ENCODE measurements at regions not wholly inside any gene's neighbourhood (a gene's known extent, or its start where the extent isn't known, plus 50 kb on each side); places are given as distances from the start of the nearest gene placed in this dataset.
"Not testable (repeated sequence)": the region's sequence is repeated elsewhere in the genome, so short reads cannot be mapped to it uniquely, and the experiment has no call there.

DNA sequence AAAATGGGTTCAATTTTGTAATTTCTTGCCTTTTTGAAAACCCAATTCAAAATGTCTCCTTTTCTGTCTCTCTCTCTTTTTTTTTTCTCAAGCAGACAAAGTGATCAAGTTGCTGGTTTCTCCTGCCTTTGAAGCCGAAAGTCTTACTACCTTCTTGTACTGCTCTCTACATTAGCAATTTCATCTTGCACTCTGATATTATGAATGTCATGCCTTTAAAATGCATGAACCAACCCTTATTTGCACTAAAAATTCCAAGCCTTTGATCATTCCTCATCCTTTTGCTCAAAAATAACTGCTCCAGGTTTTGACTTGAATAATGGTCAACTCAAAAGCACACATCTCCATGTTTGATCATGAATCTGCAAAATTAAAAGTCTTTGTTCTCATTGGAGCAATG is 125.2 kb downstream of the CETN3 start:
- DNase-seq, result no peak

DNA sequence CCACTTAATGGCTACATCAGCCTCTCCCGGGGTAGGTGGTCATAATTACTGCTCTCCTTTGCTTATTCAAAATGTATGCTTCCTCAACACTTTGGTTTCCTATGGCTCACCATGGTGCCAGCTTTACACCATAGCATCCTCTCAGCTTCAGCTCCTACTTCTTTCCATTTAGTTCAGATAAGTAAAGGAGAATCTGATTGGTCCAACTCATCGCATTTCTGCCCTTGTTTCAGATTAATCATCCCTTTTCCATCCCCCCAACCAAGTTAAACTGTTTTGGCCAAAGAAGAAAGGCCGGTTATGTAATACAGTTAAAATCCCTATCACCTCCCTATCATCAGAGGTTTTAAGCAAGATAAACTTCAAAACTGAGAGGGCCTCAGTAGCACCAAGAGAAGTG is 130.5 kb downstream of the CETN3 start:
- DNase-seq, result no peak

DNA sequence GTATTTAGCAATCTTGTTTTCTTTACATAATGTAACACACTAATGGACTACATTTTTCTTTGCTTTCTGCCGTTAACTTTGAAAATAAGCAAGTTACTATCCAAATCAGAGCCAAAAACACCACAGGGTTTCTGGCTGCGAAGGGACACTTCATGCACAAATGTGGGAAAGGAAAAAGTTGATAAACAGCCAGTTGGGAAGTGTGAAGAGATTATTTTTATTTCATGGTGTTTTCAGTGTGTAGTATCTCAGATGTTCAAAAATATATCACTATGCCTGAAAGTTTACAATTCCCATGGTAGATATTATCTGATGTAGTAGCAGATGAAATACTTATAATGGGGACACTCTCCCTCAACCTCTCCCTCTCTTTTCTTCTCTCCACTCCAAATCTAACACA is 135.3 kb downstream of the CETN3 start:
- no peak for DNase-seq

DNA sequence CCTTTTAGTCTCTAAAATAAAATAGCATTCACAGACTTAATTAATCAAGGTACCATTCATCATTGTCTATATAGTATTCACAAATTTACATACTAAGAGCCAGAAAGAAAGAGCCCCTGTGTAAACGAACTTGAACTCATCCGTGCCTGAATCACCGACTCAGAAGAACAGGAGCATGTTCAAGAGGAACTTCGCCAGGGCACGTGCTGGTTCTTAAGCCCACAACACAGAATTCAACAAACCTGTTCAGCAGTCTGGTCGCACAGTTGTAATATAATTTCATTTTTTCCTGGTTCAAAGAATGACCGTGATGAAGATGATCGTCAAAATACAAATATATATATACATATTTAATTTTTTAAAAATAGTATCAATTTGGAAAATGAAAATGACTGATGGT is 141.9 kb downstream of the CETN3 start:
- DNase-seq, result no peak

DNA sequence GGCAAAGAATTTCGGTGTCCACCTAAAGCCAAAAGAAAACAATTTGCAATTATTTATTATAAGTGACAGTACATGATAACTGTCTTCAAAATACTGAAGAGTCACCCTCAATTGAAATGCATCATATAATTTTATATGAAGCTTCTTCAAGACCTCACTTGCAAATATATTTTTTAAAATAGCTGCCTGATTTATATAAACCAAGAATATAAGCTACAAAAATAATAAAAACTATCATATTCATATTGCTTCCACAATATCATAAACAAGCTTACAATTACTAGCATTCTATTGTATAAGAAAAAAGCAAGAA is 144.1 kb downstream of the CETN3 start:
- no peak for DNase-seq

DNA sequence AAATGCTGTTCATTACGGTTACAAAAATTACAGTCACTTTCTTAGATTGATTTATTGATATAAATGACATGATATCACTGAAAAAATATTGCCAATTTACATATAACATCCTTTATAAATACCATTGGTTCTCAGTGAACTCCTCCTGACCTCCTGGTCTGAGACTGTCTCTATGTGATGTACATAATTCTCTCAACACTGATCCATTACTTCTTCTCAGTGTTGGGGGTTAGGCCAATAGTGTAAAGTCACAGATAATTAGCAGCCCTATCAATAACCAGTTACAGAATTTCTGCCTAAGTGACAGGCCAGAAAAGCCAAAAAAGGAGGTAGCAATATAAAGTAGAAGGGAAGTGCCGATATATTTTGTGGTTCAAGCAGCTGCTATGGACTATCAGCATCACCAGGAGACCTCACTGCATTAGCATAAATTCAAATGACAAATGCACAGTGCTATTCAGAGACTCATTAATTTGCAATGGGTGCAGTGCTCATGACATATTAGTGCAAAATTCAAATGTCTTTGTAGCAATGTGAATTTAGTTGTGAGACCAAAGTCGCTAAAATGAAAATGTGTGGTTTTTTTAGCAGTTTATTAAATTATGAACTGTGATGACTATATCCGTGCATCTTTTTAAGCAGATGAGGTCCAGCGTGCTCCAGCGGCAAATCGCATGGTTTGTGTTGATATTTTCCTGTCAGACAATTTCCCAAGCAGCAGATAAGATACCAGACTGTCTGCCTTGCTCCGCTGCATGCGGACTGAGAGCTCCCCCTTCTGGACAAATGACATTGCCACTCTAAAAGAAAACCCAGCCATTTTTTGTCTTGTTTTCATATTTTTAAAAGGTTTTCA is 144.6 kb downstream of the CETN3 start:
- DNase-seq, result no peak

DNA sequence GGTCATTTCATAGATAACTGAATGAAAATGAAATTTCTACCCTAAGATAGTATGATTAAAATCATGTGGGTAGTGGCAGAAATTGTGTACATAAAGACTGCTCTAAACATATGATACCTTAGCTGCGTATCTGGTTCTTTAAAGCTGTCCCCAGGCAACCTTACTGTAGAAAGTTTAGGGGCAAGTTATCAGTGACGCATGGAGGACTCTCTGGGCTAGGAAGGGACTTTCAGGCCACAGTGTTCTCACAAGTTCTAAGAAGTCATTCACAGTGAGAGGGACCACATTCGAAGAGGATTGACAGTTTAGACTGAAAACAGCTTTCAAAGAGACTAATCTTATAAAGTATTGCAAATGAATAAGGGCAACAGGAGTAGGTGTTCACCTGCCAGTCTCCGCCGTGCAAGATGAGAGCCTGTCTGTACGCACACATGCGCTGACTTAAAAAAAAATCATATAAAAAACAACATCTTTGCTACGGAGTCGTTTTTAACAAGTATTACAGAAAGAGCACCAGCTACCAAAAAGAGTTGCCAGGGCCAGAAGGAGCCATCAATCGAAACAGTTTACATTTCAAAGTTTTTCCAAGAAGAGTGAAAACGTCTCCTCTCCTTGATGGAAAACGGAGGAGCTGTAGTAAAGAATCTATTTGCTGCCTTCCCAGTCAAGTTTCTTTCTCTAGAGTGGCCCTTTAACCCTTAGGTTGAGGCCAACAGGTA is 146.3 kb downstream of the CETN3 start:
- DNase-seq, result no peak

DNA sequence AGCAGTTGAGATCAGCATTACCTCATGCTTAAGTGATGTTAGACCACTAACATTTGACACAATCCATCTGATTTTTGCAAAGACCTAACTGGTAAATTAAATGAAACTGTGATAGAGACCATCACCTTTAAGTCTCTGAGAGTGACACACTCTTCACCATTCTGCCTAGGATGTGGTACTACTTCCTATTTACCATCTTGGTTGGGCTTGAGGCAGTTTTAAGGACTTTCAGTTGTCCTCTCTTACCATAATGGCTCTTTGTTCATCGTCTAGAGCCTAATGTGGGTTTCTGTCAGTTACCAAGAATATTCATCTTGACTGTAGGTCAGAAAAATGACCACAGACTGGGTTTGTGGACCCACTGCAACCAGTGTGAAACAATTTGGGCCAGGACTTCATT is 158.1 kb downstream of the CETN3 start:
- no peak for DNase-seq

DNA sequence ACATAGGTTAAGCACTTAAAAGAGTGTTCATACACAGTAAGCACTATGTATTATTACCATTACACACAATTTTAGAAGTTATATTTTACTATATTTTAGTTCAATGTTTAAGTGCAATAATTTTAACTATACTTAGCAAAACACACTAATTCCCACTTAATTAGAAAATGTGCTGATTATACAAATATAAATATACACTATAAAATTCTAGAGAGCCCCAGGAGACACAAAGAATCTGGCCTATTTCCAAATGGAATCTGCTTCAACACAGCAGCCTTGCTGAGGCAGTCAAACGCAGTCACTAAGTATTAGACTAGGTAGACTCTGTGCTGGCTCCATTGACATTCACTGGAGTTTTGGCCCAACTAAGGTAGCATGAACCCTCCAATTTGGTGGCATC is 160.9 kb downstream of the CETN3 start:
- DNase-seq, result no peak

DNA sequence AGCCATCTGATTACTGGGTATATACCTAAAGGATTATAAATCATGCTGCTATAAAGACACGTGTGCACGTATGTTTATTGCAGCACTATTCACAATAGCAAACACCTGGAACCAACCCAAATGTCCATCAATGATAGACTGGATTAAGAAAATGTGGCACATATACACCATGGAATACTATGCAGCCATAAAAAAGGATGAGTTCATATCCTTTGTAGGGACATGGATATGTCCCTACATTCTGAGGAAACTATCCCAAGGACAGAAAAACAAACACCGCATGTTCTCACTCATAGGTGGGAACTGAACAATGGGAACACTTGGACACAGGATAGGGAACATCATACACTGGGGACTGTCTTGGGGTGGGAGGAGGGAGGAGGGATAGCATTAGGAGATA is 165.7 kb downstream of the CETN3 start:
- DNase-seq, result not testable (repeated sequence)

DNA sequence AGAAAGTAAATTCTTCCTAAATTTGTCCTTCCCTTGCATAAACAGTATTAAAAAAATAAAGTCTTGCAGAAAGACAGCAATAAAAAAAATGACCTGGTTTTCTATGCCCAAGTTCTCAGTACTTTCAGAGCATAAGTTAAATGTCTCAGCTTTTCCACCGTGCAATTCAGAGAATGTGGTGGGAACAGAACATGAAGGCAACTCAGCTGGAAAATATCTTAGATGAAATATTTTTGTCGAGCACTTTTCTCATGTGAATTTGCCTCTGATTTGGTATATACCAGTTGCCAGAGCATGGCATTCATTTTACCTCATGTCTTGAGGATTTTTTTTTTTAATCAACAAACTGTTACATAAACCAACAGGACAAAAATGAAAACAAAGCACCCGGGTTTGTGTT is 176.1 kb downstream of the CETN3 start:
- DNase-seq, result no peak

DNA sequence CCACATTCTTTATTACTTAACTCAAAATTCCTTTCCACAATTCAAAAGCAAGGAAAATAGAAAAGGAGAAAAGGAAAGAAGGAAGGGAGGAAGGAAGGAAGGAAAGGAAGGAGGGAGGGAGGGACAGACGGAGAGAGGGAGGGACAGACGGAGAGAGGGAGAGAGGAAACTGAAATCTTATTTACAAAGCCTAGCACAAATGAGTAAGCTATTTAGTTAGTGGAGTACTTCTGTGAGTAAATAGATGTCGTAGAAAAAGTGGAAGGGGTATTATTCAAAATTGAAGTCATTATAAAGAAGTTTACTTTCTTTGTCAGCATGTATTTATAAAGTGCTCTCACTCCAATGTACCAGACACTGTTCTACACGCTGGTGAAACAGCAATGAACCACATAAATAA is 177.9 kb downstream of the CETN3 start:
- no peak for DNase-seq

DNA sequence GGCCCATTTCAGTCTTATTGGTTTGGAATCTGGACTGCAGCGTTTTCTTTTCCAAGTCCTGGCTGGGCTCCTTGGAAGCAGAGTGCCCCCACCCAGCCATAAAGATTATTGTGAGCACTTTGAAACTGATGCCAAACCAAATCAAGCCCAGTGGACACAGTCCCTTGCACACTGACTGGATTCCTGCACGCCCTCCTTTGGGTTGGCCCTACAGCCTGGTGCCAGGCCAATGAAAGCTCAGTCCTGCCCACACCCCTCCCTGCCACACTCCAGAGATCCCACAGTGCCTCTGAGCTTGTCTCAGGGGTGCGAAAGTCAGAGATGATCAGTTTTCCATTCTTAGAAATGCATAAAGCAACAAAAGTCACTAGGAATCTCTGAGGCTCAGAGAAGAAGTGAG is 181.9 kb downstream of the CETN3 start:
- no peak for DNase-seq

DNA sequence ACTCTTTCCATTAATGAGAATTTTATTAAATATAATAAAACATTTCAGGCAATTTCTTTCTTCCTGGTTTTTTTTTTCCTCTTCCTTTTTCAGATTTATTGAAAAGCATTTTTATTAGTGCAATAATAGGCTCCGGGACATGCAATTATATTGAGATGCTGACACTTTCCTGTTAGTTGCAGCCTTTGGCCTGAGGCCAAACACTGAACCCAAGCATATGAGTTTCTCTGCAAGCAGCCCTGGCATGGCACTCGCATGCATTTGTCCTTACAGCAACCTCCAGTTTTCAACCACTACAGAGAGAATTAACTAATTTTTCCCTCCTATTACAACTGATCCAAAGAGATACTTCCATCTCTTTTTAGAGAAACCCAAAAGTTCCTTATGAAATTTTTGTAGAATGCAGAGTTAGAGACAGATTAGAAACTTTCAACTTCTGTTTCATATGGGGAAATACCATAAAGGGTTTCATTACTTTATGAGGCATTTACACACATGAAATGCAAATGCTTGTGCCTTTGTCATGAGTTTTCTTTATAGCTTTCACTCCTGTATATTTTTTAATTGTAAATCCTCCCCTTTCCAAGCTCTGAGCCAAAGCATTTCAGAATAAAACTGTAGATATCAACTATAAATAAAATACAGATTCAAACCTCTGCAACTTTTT is 183.0 kb downstream of the CETN3 start:
- no peak for DNase-seq

DNA sequence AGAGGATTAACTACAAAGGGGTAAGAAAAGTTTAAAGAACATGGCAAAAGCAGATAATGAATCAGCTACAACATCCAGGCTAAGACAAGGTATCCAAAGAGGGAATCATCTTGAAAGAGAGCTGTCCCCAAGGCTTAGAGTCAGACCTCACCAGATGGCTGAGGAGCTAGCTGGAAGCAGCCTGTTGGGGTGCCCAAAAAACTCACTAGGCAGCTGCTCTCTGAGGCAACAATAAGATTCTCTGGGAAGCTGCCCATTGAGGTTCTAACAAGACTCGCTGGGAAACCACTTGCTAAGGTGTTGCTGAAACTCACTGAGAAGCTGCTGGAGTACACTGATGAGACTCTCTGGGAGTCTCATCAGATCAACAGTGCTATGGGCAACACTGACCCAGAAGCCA is 185.2 kb downstream of the CETN3 start:
- no peak for DNase-seq

DNA sequence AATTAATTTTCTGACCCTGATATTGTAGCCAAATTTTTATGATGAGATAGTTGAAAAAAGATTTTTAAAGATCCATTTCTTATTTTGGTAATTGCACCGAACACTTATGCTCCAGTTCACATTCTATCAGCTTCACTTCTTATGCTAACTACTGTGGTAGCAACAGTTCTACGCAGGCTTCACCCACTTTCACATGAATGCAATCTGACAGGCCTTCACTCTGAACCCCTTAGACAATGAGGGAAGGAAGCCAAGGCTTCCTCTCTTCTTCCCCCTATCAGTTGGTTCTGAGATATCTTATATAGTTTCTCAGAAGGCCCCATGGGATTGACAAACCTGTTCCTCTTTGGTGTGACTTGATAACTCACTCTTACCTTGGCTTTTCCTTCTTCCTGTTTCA is 185.8 kb downstream of the CETN3 start:
- DNase-seq, result no peak

DNA sequence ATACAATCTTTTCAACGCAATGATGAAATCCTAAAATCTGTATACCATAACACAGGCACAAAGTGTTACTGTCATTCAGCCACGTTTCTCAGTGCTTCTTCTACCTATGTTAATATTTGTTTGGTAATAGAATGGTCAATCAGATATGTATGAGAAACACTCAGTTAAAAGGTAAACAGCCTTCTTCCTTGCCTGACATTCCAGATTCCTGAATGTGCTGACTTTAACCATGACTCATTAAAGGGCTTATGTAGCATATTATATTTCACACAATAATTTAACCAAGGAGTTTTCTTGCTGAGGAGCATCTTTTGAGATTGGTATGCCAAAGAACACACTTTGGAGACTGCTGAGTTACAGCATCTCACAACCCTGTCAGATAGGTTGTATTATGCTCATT is 187.6 kb downstream of the CETN3 start:
- no peak for DNase-seq

DNA sequence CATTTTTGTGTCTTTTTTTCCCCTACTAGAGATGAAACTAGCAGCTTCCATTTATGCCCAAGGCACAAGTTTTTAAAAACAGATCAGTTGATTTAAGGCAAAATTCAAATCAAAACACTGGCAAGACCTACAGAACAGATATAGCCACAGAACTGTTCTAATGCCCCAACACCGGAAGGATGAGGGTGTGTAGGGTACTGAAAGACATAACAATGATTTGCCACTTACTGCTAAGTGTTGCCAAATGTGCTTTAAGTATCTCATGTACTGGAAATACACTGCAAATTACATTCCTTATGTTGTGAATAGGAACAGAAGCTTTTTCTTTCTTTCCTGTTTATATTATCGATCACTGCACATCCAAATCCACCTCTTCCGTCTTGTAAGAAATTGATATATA is 189.0 kb downstream of the CETN3 start:
- no peak for DNase-seq

DNA sequence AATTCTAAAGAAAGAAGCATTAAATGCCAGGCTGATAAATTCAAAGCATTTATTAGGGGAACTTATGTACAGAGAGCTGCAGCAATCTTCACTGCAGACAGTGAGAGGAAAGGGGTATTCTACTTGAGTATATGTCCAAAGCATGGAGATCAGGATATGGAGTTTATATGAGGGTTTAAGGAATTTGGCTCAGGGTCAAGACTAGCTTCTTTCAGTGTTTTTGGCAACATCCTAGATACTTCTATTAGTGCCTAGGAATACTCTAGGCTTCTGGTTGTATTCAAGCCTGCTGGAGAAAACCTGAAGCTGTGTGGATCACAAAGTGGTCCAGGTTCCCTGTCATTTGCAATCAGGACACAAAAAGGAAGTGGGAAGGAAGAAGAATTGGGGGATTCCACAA is 194.6 kb downstream of the CETN3 start:
- DNase-seq, result no peak

DNA sequence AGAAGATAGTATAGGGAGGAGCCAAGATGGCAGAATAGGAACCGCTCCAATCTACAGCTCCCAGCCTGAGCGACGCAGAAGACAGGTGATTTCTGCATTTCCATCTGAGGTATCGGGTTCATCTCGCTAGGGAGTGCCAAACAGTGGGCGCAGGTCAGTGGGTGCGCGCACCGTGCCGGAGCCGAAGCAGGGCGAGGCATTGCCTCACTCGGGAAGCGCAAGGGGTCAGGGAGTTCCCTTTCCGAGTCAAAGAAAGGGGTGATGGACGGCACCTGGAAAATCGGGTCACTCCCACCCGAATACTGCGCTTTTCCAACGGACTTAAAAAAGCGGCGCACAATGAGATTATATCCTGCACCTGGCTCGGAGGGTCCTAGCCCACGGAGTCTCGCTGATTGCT is 201.2 kb downstream of the CETN3 start:
- not testable (repeated sequence) for DNase-seq

DNA sequence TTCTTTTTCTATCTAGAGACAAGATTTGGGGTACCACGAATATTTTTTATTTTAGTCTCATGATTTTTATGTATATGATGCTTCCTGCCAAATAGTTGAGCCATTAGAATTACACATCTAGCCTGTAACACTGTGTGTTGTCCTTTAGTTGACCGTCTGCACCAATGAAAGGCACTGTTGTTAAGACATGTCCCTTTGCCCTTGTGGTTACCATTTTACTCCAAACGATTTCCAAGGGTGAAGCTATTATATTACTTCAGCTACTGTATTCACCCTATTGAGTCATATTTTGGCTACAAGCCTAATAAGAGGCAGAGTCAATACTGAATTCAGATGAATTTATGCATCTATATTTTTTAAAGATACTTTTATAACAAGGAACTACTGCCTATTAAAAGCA is 207.6 kb downstream of the CETN3 start:
- DNase-seq, result no peak

DNA sequence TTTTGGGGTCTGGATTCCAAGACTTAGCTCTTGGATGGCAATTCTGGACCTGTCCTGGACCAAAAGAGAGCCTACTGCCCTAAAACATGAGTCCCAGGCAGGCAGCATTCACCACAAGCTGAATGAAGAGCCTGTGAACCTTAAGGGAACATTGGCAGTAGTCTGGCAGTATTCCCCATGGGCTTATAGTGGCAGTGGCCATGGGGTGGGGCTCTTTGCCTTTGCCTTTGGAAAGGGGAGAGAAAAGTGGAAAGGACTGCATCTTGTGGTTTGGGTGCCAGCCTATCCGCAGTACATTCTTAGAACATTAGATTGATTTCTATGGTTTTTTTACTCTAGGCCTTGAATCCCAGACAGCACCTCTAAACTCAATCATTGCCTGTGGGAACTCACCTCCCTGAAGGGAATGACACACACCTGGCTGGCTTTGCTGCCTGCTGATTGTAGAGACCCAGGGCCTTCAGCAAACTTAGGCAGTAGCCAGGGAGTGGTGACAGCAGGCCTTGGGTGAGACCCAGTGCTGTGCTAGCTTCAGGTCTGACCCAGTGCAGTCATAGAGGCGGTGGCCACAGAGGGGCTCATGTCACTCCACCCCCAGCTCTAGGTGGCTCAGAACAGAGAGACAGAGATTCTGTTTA is 216.3 kb downstream of the CETN3 start:
- DNase-seq, result no peak

DNA sequence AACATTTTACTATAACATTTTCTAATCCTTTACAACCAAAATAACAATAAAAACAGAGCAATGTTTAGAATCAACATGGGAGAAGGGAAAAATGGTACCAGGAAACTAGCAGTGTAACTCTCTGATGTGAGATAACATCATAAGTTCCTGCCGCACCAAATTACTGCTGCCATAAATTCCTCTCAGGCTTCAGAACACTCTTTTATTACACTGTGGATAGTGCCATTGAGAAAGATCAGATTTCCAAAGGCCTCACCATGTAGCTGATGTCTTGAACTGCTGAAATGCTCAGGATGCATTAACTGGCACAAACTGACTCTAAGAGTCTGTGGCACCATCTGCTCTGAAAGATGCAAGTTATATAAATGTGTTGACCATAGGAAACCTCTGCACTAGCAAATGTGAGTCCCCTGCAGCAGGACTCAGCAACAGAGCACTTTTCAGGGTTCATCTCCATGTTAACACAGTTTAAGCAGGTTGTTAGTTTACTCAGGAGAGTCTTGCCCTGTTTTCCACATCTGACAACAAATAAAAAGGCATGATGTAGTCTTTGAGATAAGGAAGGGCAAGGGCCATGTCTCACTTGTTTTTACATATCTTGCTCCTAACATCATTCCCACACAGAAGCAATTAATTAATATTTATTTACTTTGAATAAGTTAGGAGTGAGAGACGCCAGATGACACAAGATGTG is 218.1 kb downstream of the CETN3 start:
- no peak for DNase-seq

Data from GOT3 (cell line).